Right ventricle myocardium inferior (tissue), 1 donor: ENCODE measurements at regions not wholly inside any gene's neighbourhood (a gene's known extent, or its start where the extent isn't known, plus 50 kb on each side); places are given as distances from the start of the nearest gene placed in this dataset.

Source experiments
- ATAC-seq: fragments of 200-7000 bp; cut with Tn5 transposase; one replicate; pipeline ENCODE4 v1.9.1; 2020; ENCODE audit warnings: mild to moderate bottlenecking, moderate library complexity
- DNase-seq: peaks from one replicate; pipeline ENCODE4 v3.0.0; 2021; ENCODE audit errors: missing footprints
- intact Hi-C: fragments of 100-400 bp; cut with DNase I; formaldehyde crosslinking; loops from one replicate; pipeline ENCODE4 v1.11.0; 2022
- donor health status: DM: no; HTN: yes; CAD: no; lungs with severe emphysema.

GRCh38 chr1:243946253-243946652 lies 96.2 kb upstream of the AKT3 start:
- ATAC-seq = no peak
- intact Hi-C loops = no loop called here
- DNase-seq = no peak

GRCh38 chr1:243945727-243946126 lies 95.7 kb upstream of the AKT3 start:
- DNase-seq (no peak), ATAC-seq (no peak)
- intact Hi-C loops = no loop called here

- DNase-seq = no peak
- no peak for ATAC-seq
- intact Hi-C loops = no loop called here
Observed at GRCh38 chr1:243944429-243945160, 94.6 kb upstream of the AKT3 start.

GRCh38 chr1:243943671-243944428 lies 93.8 kb upstream of the AKT3 start:
- DNase-seq = no peak
- intact Hi-C loops = no loop called here
- ATAC-seq = no peak

- intact Hi-C loops = no loop called here
- ATAC-seq (no peak), DNase-seq (no peak)
Observed at GRCh38 chr1:243942196-243943150, 92.4 kb upstream of the AKT3 start.

GRCh38 chr1:243940451-243940850 lies 90.4 kb upstream of the AKT3 start:
- intact Hi-C loops = no loop called here
- ATAC-seq (no peak), DNase-seq (no peak)

GRCh38 chr1:243939167-243939848 lies 89.3 kb upstream of the AKT3 start:
- ATAC-seq = no peak

GRCh38 chr1:243938208-243938607 lies 88.2 kb upstream of the AKT3 start:
- no peak for ATAC-seq
- no peak for DNase-seq
- intact Hi-C loops = no loop called here

More at GRCh38 chr1:243939167-243939848, 89.3 kb upstream of the AKT3 start:
- no peak for DNase-seq
- intact Hi-C loops = no loop called here

- DNase-seq (no peak), ATAC-seq (no peak)
- intact Hi-C loops = no loop called here
Observed at GRCh38 chr1:243933495-243933894, 83.5 kb upstream of the AKT3 start.

GRCh38 chr1:243931957-243932356 lies 81.9 kb upstream of the AKT3 start:
- DNase-seq = no peak
- no peak for ATAC-seq
- intact Hi-C loops = no loop called here

GRCh38 chr1:243930822-243931671 lies 81.0 kb upstream of the AKT3 start:
- no peak for ATAC-seq
- DNase-seq = no peak
- intact Hi-C loops = no loop called here

- no peak for DNase-seq
- no peak for ATAC-seq
- intact Hi-C loops = no loop called here
Observed at GRCh38 chr1:243927381-243927780, 77.3 kb upstream of the AKT3 start.

GRCh38 chr1:243926803-243927245 lies 76.8 kb upstream of the AKT3 start:
- DNase-seq (no peak), ATAC-seq (no peak)
- intact Hi-C loops = no loop called here

- intact Hi-C loops = no loop called here
- ATAC-seq (no peak), DNase-seq (no peak)
Observed at GRCh38 chr1:243926299-243926698, 76.3 kb upstream of the AKT3 start.

GRCh38 chr1:243924588-243925349 lies 74.7 kb upstream of the AKT3 start:
- ATAC-seq = no peak
- no peak for DNase-seq
- intact Hi-C loops = no loop called here

GRCh38 chr1:243924188-243924587 lies 74.1 kb upstream of the AKT3 start:
- intact Hi-C loops = no loop called here
- DNase-seq (no peak), ATAC-seq (no peak)
